NOMO-1 treated with DMSO at 0.1 percent for 48 hours (cell line): ENCODE measurements at regions not wholly inside any gene's neighbourhood (a gene's known extent, or its start where the extent isn't known, plus 50 kb on each side); places are given as distances from the start of the nearest gene placed in this dataset.
A peak's percentile ranks its signal among the peaks of the same experiment; 100 is the strongest.

ENCODE experiments used
- DNase-seq: peaks from one replicate; lab custom pipeline; 2025; ENCODE audit not compliant: unreplicated experiment; lab: John Stamatoyannopoulos, UW

DNA sequence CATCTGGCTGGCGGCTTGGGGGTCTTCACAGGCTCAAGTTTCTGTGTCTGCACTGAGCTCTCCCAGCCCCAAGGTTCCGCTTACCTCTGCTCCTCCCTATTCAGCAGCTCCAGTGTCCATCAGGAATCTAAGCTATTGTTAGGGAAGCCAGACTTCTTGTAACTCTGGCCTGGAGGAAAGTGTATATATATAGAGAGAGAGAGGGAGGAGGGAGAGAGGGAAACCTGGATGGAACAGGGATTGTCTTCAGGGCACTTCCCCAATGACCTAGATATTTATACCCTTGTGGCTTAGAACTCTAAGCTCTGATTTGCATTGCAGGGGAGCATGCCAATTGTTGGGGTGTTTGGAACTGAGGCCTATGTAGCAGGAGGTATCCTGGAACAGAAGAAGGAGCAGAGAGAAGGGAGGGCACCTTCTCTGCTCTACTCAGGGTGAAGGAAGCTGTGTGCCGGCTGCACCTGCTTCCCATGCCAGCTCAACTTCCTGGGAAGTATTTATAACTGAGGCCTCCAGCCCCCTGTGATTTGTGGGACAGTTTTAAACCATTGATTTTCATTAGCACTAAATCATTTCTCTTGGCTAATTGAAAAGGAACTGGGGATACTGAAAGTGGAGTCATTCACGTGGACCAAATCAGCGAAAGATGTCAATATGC, 70.9 kb downstream of the NAV1 start:
- no peak for DNase-seq

DNA sequence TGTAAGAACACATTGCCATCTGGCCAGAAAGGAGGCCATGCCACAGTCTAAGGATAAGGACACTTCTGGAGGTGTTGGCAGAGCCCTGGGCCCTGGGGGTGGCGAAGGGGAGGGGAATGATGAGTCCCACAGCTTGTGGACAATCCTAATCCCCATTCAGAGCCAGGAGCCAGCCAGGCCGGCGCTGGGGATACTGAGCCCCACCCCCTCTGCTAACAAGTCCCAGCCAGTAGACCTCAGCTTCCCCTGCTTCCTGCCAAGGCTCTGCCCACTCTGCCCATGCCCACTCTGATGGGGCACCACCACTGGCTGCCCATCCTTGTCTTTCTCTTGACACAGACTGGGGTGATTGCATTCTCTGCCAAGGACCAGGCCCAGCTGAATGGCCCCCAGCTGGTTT, 71.9 kb downstream of the NAV1 start:
- no peak for DNase-seq

DNA sequence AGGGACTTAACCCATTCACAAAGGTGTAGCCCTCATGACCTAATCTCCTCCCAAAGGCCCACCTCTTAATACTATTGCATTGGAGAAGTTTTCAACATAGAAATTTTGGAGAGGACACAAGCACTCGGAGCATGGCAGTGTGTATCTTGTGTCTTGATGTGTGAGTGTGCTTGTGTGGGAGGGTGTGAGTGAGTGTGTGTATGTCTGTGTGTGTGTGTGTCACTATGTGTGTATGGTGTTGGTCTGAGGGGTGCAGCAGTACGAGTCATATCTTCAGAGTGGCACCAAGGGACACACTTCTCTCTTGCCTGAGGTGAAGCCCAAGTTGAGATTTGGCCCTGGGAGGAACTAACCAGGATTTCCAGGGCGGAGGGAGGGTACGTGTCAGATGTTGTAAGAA, 73.7 kb downstream of the NAV1 start:
- no peak for DNase-seq

DNA sequence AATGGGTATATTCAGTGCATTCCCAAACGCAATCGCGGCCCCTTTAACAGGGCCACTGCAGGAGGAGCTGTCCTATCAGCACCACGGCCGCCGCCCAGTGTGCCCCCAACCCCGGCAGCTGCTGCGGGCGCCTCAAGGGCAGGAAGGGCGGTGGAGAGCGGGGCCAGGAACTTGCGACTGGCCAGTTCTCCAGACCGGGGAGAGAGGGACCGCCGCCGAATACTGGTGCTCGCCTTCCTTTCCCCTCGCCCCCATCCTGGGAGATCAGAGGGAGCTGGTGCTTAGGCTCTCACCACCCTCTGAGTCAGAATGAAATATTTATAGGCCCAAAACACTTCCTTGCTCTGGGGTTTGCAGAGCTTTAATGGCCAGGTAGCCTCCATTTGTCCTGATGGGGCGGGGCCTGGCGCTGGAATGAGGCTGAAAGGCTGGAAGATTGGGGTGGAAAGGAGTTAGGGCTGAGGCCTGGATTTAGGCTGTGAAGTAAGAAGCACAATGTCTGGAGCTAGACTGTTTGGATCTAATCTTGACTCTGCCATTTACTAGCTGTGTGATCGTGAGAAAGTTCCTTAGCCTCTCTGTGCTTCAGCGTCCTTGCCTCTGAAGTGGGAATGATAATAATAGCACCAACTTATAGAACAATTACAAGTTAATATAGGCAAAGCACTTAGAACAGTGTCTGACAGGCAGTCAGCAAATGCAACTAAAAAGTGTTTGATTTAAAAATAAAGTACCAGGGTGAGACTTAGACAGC, 75.5 kb downstream of the NAV1 start:
- DNase-seq, result peak; percentile 67

DNA sequence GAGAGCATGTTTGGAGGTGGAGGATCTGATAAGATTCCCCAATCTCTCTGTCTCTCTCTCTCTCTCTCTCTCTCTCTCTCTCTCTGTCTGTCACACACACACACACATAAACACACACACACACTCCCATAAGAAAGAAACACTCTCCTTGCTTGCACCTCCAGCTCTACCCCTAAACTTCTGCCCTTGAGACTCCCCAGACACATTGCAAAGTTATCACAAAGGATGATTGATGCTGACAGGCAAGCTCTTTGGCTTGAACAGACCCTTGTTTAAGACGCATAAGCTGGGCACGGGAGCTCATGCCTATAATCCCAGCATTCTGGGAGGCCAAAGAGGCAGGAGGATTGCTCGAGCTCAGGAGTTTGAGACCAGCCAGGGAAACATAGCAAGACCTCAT, 78.2 kb downstream of the NAV1 start:
- DNase-seq, result no peak

DNA sequence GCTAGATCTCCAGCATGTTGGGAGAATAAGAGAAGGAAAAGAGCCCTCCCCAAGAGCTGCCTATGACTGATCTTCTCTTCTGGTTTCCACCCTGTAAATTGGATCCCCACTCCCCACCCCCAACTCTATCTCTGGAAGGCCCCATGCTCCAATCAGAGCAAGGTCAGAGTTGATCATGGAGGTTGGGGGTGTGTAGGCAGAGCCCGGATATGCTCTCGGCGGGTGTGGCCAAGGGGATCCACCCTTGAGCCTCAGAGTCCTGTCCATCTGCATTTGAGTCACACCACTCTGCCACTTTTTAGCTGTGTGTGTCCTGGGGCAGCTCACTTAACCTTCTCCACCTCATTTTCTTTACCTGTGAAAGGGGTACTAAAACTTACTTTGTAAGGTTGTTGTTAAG, 79.5 kb downstream of the NAV1 start:
- DNase-seq, result no peak

DNA sequence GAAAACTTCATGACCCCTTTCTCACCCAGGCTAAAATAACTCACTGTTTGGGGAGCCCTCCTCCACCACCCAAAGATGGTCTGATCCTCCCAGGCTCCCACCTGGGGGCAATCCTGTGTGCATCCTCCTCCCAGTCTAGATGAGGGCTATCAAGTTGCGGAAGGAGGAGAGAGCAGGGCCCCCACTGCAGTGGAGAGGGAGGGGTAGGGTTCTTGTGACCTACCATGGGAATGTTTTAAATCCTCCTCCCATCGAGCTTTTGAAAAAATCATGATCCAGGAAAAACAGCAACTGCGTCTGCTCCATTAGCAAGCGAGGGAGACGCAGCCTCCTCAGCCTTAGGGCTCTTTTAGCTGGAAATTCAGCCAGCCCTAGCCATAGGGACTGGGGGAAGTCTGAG, 80.0 kb downstream of the NAV1 start:
- no peak for DNase-seq

DNA sequence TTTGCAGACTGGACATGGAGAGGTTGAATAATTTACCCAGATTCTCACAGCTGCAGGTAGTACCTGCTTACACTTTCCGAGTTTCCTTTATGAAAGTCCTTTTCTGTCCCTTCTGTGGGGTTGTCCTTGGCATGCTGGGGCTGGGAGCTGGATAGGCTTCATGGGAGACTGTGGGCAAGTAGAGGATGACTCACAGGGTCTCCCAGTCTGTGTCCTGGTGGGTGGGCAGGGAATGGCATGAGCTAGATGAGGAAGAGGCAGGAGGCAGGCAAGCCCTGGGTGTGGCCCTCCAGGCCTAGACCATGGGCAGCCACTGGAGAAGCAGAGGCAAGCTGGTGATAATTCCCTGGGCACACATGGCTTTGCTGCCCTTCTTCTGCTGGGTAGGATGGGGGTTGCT, 80.6 kb downstream of the NAV1 start:
- DNase-seq, result no peak

DNA sequence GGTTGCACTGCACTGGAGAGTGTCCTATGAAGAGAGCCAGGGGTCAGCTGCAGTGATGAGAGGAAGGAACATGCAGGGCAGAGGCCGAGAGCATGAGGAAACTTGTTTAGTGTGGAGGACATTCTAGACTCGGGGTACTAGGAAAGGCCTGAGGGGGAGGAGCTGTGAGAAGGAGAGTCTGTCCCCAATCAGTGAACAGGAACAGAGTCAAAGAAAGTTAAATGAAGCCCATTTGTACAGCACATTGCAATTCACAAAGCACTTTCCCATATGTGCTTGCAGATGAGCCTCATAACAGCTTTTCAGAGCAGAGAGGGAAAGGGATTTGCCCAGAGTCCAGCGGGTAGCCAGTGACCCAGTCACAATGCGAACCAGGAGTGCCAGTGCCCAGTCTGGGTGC, 83.4 kb downstream of the NAV1 start:
- no peak for DNase-seq

DNA sequence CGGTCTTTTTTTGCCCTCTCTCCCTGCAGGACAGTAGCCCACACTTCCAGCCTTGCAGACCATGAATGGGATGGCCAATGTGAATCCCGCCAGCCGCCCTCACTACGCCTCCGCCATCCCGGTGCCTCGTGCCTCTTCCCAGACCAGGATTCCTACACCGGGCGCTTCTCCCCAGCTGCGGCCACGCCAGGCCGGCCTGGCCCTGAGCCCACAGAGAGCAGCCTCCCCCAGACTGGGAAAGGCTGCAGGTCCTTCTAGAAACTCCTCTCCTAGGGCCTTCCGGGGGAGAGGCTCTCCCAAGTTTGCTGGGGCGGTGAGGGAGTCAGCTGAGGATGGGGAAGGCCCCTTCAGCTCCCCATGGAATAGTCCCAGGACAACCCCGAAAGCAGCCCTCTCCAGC, 83.9 kb downstream of the NAV1 start:
- no peak for DNase-seq

DNA sequence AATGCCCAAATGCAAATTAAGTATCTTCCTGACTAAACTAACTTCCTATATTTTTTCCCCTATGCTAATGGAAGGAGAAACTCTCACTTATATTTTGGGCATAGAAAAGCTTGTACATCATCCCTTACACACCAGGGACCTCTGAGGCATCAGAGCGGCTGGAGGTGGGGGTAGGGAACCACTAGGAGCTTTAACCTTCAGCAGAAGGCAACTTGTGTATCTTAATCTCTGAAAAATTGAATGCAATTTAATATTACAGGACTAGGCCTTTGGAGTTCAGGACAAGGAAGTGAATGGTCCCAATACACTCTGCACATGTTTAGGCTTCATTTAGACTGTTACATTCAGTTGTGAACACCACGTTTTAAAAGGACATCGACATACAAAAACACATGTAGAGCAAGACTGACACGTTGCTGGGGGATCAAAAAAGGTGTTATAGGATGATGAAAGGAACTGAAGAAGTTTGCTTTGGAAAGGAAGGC, 85.9 kb downstream of the NAV1 start:
- DNase-seq, result no peak

DNA sequence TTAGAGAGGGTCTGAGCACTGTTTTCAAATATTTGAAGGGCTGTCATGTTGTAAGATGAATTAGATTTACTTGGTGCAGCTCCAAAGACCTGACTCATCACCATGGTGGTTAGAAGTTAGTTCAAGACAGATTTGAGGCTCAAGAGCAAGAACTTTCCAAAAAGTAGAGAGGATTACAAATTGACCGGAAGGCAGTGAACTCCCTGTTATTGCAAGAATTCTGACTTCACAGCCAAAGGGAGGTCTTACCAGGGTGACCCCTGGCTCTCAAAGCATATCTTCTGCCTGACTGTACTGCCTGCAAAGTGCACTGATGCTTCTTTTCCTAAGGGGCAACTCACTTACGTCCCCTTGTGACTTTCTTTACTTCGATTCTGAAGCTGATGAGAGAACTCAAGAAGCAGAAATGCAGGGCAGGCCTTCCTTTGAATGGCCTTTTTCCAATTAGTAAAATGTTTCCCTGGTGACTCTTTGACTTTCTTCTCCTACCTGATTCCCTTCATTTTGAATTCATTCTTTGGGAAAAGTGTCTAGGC, 86.4 kb downstream of the NAV1 start:
- DNase-seq, result no peak

DNA sequence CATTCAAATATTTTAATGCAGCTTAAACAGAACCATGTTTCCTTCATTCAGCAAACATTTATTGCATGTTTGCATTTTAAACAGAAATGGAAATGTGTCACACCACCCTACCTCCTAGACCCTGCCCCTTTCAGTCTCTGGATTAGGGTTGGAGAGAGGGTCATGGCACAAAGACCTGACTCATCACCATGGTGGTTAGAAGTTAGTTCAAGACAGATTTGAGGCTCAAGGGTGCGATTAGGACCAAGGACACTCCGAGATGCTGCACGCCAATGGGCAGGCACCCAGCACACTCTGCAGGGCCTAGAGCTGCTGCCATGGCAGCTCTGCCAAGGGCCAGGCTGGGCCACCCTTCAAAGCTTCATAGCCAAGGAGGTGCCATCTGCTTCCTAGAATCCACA, 86.9 kb downstream of the NAV1 start:
- DNase-seq, result no peak

DNA sequence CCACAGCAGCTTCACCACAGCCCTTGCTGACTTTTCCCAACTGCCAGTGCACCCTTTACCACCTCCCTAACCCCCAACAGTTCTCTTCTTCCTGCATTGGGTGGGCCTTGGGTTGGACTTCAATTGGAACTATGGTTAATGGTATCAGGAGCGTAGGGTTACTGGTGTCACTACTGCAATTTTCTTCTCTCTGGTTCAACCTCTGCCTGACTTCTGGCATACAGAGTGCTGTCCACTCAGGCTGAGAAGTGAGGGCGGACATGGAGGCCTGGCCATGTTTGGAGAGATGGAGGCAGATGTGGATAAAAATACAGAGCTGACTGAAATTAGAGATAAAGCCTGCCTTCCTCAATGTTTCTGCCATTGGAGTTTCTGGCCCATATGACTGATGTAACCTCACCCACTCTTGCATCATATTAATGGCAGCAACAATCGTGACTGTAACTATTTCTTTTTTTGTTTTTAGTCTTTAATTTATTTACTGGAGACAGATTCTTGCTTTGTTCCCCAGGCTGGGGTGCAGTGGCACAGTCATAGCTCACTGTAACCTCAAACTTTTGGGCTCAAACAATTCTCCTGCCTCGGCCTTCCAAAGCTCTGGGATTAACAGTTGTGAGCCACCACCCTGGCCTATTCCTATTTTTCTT, 87.8 kb downstream of the NAV1 start:
- DNase-seq, result no peak

DNA sequence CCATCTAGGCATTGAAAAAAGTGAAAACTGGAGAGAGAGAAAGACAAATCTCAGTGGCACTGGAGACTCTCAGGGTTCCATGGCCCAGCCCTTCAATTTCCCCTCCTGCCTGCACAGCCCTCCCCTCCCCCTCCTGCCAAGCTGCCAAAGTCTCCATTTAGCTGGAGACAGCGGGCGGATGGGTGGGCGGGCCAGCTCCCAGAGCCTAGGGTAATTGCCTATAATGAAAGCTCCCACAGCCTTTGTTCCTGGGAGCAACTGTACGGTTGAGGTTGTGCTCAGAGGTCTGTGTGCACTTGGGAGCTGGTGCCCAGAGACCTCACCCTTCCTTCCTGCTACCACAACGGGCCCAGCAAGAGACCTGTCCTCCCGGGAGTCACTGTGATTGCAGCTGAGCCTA, 89.6 kb downstream of the NAV1 start:
- no peak for DNase-seq

DNA sequence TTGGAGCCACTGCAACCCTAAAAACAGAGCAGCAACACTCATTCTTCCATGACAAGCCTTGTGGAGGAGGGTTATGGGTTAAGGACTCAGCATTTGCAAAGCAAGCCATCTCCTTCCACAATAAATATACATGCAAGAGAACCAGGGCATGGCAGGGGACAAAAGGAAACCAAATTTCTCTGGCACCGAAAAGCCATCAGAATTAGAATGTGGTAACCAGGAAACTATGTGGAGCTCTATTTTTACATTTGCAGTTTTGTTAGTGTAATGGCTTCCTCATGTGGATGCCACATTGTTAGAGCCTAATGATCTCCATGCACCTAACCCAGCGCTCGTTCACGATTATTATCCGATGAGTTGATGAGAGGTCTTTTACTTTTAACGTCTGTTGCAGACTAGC, 91.7 kb downstream of the NAV1 start:
- no peak for DNase-seq

DNA sequence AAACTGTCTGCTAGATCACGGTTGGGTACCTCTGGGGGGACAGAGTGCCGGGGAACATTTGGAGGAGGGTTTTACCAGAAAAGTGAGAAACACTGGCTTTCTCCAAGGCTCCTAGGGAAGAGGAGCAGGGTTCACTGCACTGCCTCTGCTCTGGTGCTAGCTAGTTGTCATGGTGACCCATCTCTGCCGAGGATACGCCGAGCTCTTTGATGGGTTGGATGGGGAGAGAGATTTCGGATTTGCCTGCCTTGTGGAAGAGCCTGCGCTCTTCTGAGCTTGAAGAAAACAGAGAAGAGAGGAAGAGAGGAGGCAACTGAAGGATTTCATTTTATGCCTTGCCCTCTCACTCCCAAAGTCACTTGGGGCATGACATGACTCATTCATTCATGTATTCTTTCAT, 92.1 kb downstream of the NAV1 start:
- DNase-seq, result no peak

DNA sequence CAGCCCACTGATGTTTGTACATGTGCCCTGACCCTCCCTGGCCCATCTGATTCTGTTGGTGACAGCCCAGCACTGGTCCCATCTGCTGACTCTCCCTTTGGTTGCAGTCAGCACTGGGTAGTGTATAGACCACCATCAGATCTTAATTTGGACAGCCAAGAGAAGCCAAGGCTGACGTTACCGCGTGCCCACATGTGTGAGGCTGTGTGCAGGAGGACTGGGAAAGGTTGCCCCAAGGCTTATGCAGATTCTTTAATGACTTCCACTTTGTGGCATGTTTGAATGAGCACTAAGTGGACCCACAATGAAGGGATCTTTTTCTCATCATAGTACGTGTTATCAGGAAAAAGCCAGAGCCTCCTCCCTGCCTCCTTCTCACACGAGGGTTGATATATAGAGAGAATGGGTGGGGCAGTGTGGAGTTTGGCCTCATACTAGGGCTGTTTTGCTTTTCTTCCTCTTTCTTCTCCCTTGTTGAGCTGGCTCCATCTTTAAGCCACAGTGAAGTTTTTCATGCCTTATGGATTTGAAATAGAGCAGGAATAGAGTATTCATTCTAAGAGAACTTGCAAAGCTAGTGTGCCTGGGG, 93.5 kb downstream of the NAV1 start:
- DNase-seq, result peak; percentile 16

DNA sequence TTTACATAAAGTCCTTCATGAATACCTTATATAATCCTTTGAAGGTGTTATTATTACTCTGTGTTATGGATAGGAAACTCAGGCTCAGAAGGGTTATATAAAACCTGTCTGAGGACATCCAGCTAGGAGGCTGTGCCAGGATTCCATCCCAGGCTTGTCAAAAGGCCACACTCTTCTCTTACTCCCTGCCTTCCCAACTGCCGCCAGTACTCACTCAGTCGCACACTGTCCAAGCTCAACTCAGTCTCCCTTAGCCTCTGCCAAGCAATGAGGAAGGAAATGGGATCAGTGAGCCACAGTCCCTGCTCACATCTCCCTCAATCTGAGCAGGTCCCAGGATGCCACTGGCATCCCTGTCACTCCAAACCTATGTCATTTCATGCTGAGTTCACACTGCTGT, 94.4 kb downstream of the NAV1 start:
- no peak for DNase-seq

DNA sequence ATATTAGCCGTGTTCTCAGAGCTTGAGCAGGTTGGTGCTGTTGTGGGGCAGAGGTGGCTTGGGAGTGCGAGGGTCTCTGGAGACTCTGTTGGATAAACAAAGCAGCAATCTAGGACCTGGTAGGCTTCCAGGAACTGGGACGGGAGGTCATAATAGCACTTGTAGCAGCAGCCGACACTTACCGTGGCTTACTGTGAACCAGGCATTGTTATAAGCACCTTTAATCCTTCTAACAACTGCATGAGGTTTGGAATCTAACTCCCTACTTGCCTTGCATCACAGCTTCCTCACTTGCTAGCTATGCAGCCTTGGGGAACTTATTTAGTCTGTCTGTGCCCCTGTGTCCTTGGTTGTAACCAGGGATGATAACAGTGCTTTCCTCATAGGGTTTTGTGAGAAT, 94.9 kb downstream of the NAV1 start:
- no peak for DNase-seq

DNA sequence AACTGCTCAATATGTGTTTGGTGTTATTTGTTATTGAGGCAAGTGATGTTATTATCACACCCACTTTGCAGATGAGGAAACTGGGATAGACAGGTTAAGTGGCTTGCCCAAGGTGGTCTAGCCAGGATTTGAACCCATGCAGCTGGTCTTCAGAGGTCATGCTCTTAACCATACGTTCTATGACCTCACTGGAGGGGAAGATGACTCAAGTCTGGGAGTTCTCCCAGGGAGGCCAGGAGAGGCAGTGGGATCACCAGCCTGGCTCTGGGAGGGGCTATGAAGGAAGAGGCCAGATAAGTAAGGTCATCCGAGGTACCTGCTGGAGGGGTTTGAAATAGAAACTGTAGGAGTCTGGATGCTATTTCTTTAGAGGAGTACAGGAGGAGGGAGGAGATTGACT, 95.3 kb downstream of the NAV1 start:
- DNase-seq, result no peak

DNA sequence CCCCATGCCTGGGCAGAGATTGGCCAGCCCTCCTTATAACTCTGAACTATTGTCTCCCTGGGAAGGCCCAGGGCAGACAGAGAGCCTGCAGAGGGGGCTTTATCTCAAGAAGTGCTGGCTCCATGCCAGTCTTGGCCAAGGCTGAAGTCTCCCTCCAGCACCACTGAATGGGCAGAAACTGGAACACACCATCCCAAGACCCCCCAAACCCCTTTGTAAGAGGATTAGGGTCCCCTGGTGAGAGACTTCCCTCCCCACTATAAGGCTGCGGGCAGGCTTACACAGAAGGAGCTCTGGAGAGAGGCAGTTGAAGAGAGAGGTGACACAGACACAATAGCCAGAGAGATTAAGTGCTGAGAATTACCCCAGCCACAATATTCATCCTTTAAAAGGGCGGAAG, 97.2 kb downstream of the NAV1 start:
- no peak for DNase-seq
